ENCODE measurements at regions not wholly inside any gene's neighbourhood (a gene's known extent, or its start where the extent isn't known, plus 50 kb on each side); places are given as distances from the start of the nearest gene placed in this dataset.

- TF ChIP-seq CTCF (IDR thresholded peaks at IDR 0.05) (no peak), POLR2AphosphoS5 (IDR thresholded peaks at IDR 0.05; ENCODE audit: insufficient read depth in 1 of 2, low read depth in 1 of 2) (no peak), POLR2A (IDR thresholded peaks at IDR 0.05) (no peak)
- no peak overlapping the region for H3K27ac ChIP-seq
- no peaks in the 10 kb centered on the region for H3K9me3 ChIP-seq
- no peaks in the 10 kb centered on the region for H3K36me3 ChIP-seq
- H3K27me3 ChIP-seq, result no peaks in the 10 kb centered on the region
- no peak for DNase-seq (ENCODE audit: extremely low spot score in 2 of 2)
- no peak overlapping the region for H3K4me3 ChIP-seq
- no peaks in the 10 kb centered on the region for H3K4me1 ChIP-seq
- intact Hi-C loops (cut with DNase I), result no loop called here
Measured at GRCh38 chr6:164427728-164428402, 881.5 kb downstream of the C6orf118 start.

- TF ChIP-seq CTCF (IDR thresholded peaks at IDR 0.05) (no peak), POLR2AphosphoS5 (IDR thresholded peaks at IDR 0.05; ENCODE audit: insufficient read depth in 1 of 2, low read depth in 1 of 2) (no peak), POLR2A (IDR thresholded peaks at IDR 0.05) (no peak)
- no peak for DNase-seq (ENCODE audit: extremely low spot score in 2 of 2)
- Histone ChIP-seq H3K4me1 (no peaks in the 10 kb centered on the region), H3K4me3 (no peak overlapping the region), H3K9me3 (no peaks in the 10 kb centered on the region), H3K27me3 (no peaks in the 10 kb centered on the region), H3K36me3 (no peaks in the 10 kb centered on the region), H3K27ac (no peak overlapping the region)
- intact Hi-C loops (cut with DNase I), result no loop called here
Measured at GRCh38 chr6:164424489-164424888, 884.9 kb downstream of the C6orf118 start.

GRCh38 chr6:164419099-164419498 lies 890.3 kb downstream of the C6orf118 start:
- TF ChIP-seq POLR2A (IDR thresholded peaks at IDR 0.05) (no peak), CTCF (IDR thresholded peaks at IDR 0.05) (no peak), POLR2AphosphoS5 (IDR thresholded peaks at IDR 0.05; ENCODE audit: insufficient read depth in 1 of 2, low read depth in 1 of 2) (no peak)
- H3K36me3 ChIP-seq, result no peaks in the 10 kb centered on the region
- H3K4me3 ChIP-seq, result no peak overlapping the region
- H3K27me3 ChIP-seq, result no peaks in the 10 kb centered on the region
- H3K27ac ChIP-seq, result no peak overlapping the region
- intact Hi-C loops (cut with DNase I), result no loop called here
- DNase-seq (ENCODE audit: extremely low spot score in 2 of 2), result no peak
- no peaks in the 10 kb centered on the region for H3K9me3 ChIP-seq
- H3K4me1 ChIP-seq, result no peaks in the 10 kb centered on the region

GRCh38 chr6:164418262-164418588 lies 891.2 kb downstream of the C6orf118 start:
- no peak overlapping the region for H3K4me3 ChIP-seq
- DNase-seq (ENCODE audit: extremely low spot score in 2 of 2), result no peak

GRCh38 chr6:164417537-164418261 lies 891.7 kb downstream of the C6orf118 start:
- Histone ChIP-seq H3K36me3 (no peaks in the 10 kb centered on the region), H3K27me3 (no peaks in the 10 kb centered on the region), H3K9me3 (no peaks in the 10 kb centered on the region), H3K4me1 (no peaks in the 10 kb centered on the region), H3K27ac (no peak overlapping the region), H3K4me3 (no peak overlapping the region)
- no peak for DNase-seq (ENCODE audit: extremely low spot score in 2 of 2)
- TF ChIP-seq CTCF (IDR thresholded peaks at IDR 0.05) (no peak), POLR2A (IDR thresholded peaks at IDR 0.05) (no peak), POLR2AphosphoS5 (IDR thresholded peaks at IDR 0.05; ENCODE audit: insufficient read depth in 1 of 2, low read depth in 1 of 2) (no peak)
- intact Hi-C loops (cut with DNase I), result no loop called here

More at GRCh38 chr6:164418262-164418588, 891.2 kb downstream of the C6orf118 start:
- H3K27ac ChIP-seq, result no peak overlapping the region
- TF ChIP-seq POLR2AphosphoS5 (IDR thresholded peaks at IDR 0.05; ENCODE audit: insufficient read depth in 1 of 2, low read depth in 1 of 2), result no peak
- no peaks in the 10 kb centered on the region for H3K9me3 ChIP-seq
- no peaks in the 10 kb centered on the region for H3K4me1 ChIP-seq
- intact Hi-C loops (cut with DNase I), result no loop called here
- no peaks in the 10 kb centered on the region for H3K27me3 ChIP-seq
- no peaks in the 10 kb centered on the region for H3K36me3 ChIP-seq
